SK-N-SH (cell line): ENCODE measurements at regions not wholly inside any gene's neighbourhood (a gene's known extent, or its start where the extent isn't known, plus 50 kb on each side); places are given as distances from the start of the nearest gene placed in this dataset.
"Not testable (repeated sequence)": the region's sequence is repeated elsewhere in the genome, so short reads cannot be mapped to it uniquely, and the experiment has no call there.

Source experiments
- CTCF ChIA-PET: fragments of 300-600, 350-600 bp; formaldehyde crosslinking; extraction: SDS; loops from one replicate; lab custom pipeline; 2021; lab: Yijun Ruan, JAX
- POLR2A ChIA-PET: fragments of 350-600 bp; sonication (Branson Sonifier 250); formaldehyde crosslinking; extraction: SDS; loops from one replicate; lab custom pipeline; 2020; ENCODE audit warnings: antibody characterized with exemption, inconsistent platforms; lab: Yijun Ruan, JAX
- DNase-seq: peaks from one replicate; pipeline ENCODE4 v3.0.0; 2012
- H2AFZ ChIP-seq: fragments of 200-600 bp; sonication (generic); 2 replicates; pipeline ENCODE4 v1.8.1; 2016; ENCODE audit warnings: antibody characterized with exemption, mild to moderate bottlenecking, low read depth
- H3F3A ChIP-seq: fragments of 200-600 bp; sonication (generic); replicated peaks from 2 replicates; pipeline ENCODE3; 2016; ENCODE audit warnings: antibody characterized with exemption, mild to moderate bottlenecking; ENCODE audit not compliant: insufficient read depth
- H3K27ac ChIP-seq, 2 experiments: fragments of 200-500 bp in 1 of 2; fragments of 200-600 bp in 1 of 2; sonication (Bioruptor generic) in 1 of 2; sonication (generic), shearing (Covaris generic) in 1 of 2; 2 replicates each; pipeline versions ENCODE4 v1.5.1 to v1.6.1; 2014 to 2016; ENCODE audit warnings: low read depth in 2 of 2, inconsistent platforms in 1 of 2, low read length in 1 of 2, mild to moderate bottlenecking in 1 of 2, mixed read lengths in 1 of 2
- H3K27me3 ChIP-seq: fragments of 200-600 bp; sonication (generic), shearing (Covaris generic); 2 replicates; pipeline ENCODE4 v1.6.1; 2016; ENCODE audit warnings: mixed run types; ENCODE audit not compliant: insufficient read depth
- H3K36me3 ChIP-seq, 2 experiments: fragments of 200-500 bp in 1 of 2; fragments of 200-600 bp in 1 of 2; sonication (Bioruptor generic) in 1 of 2; sonication (generic) in 1 of 2; replicated peaks in 1 of 2; 2 replicates each; pipeline versions ENCODE3 to v1.5.1; 2014 to 2016; ENCODE audit warnings: low read length in 1 of 2, mild to moderate bottlenecking in 1 of 2; ENCODE audit not compliant: insufficient read depth in 2 of 2, control insufficient read depth in 1 of 2
- H3K4me1 ChIP-seq, 2 experiments: fragments of 200-500 bp in 1 of 2; fragments of 200-600 bp in 1 of 2; sonication (Bioruptor generic) in 1 of 2; sonication (generic), shearing (Covaris generic) in 1 of 2; 2 replicates each; pipeline versions ENCODE4 v1.5.1 to v1.6.1; 2014 to 2016; ENCODE audit warnings: low read depth in 1 of 2, low read length in 1 of 2, mixed run types in 1 of 2; ENCODE audit not compliant: insufficient read depth in 2 of 2, control insufficient read depth in 1 of 2
- H3K4me2 ChIP-seq: fragments of 200-600 bp; sonication (generic), shearing (Covaris generic); 2 replicates; pipeline ENCODE4 v1.6.1; 2017; ENCODE audit warnings: mixed run types
- H3K4me3 ChIP-seq, 2 experiments: fragments of 200-500 bp in 1 of 2; fragments of 200-600 bp in 1 of 2; sonication (Bioruptor generic) in 1 of 2; sonication (generic), shearing (Covaris generic) in 1 of 2; 2 replicates each; pipeline versions ENCODE4 v1.5.1 to v1.8.1; 2014 to 2016; ENCODE audit warnings: low read depth in 2 of 2, inconsistent platforms in 1 of 2, low read length in 1 of 2, mild to moderate bottlenecking in 1 of 2, mixed read lengths in 1 of 2, moderate library complexity in 1 of 2
- H3K79me2 ChIP-seq: fragments of 200-600 bp; sonication (generic); 2 replicates; pipeline ENCODE4 v1.8.1; 2017; ENCODE audit warnings: mild to moderate bottlenecking; ENCODE audit not compliant: insufficient read depth
- H3K9ac ChIP-seq: fragments of 200-600 bp; sonication (generic); 2 replicates; pipeline ENCODE4 v1.6.1; 2017; ENCODE audit warnings: mixed run types
- H3K9me2 ChIP-seq: fragments of 200-600 bp; sonication (generic); 2 replicates; pipeline ENCODE4 v1.6.1; 2017; ENCODE audit warnings: mixed run types
- H3K9me3 ChIP-seq: fragments of 200-600 bp; sonication (generic); 2 replicates; pipeline ENCODE4 v1.6.1; 2017; ENCODE audit warnings: mixed run types, mild to moderate bottlenecking, moderate library complexity
- H4K20me1 ChIP-seq: fragments of 200-600 bp; sonication (generic); 2 replicates; pipeline ENCODE4 v1.6.1; 2017; ENCODE audit warnings: mild to moderate bottlenecking, mixed run types; ENCODE audit not compliant: insufficient read depth
- WGBS: methylation state at CpG from one replicate; pipeline ENCODE4 v1.1.6; 2017; ENCODE audit warnings: low lambda C conversion rate; 5-methylcytosine and 5-hydroxymethylcytosine counted together

GRCh38 chr13:18698332-18698731 lies 483.3 kb downstream of the TUBA3C start:
- H3K9me2 ChIP-seq, H3K27ac ChIP-seq, H3K4me3 ChIP-seq, H3K36me3 ChIP-seq, H3K4me1 ChIP-seq, H3K9ac ChIP-seq, H3K9me3 ChIP-seq, POLR2A ChIA-PET, CTCF ChIA-PET, H3K79me2 ChIP-seq, DNase-seq, H4K20me1 ChIP-seq, H3K27me3 ChIP-seq, H3F3A ChIP-seq, H3K4me2 ChIP-seq, H2AFZ ChIP-seq: not testable (repeated sequence)
- no CpG with 5 or more reads among the region's 3 CpGs for WGBS

- H3K4me2 ChIP-seq, H3K79me2 ChIP-seq, POLR2A ChIA-PET, H3K4me3 ChIP-seq, H3K9me3 ChIP-seq, H3F3A ChIP-seq, DNase-seq, H2AFZ ChIP-seq, H3K27me3 ChIP-seq, H4K20me1 ChIP-seq, CTCF ChIA-PET, H3K9ac ChIP-seq, H3K9me2 ChIP-seq, H3K36me3 ChIP-seq, H3K27ac ChIP-seq, H3K4me1 ChIP-seq: not testable (repeated sequence)
- 0% methylated on average over 3 of the region's 8 CpGs for WGBS
Observed at GRCh38 chr13:18697851-18698250, 483.8 kb downstream of the TUBA3C start.

- H4K20me1 ChIP-seq, H3K27me3 ChIP-seq, H3K9me2 ChIP-seq, DNase-seq, H3F3A ChIP-seq, H3K36me3 ChIP-seq, H3K27ac ChIP-seq, H3K4me1 ChIP-seq, POLR2A ChIA-PET, H3K9me3 ChIP-seq, CTCF ChIA-PET, H2AFZ ChIP-seq, H3K9ac ChIP-seq, H3K4me2 ChIP-seq, H3K79me2 ChIP-seq, H3K4me3 ChIP-seq: not testable (repeated sequence)
- no CpG with 5 or more reads among the region's 21 CpGs for WGBS
Observed at GRCh38 chr13:18697221-18697620, 484.4 kb downstream of the TUBA3C start.

- H2AFZ ChIP-seq, H3K27me3 ChIP-seq, H3K4me3 ChIP-seq, H3K4me2 ChIP-seq, H4K20me1 ChIP-seq, H3K36me3 ChIP-seq, H3F3A ChIP-seq, H3K9ac ChIP-seq, H3K27ac ChIP-seq, H3K79me2 ChIP-seq, H3K9me2 ChIP-seq, CTCF ChIA-PET, H3K4me1 ChIP-seq, H3K9me3 ChIP-seq, DNase-seq, POLR2A ChIA-PET: not testable (repeated sequence)
- 0% methylated on average over 2 of the region's 2 CpGs for WGBS
Observed at GRCh38 chr13:18677403-18677802, 504.2 kb downstream of the TUBA3C start.

- POLR2A ChIA-PET, H3K4me3 ChIP-seq: not testable (repeated sequence)
Observed at GRCh38 chr13:18675268-18675667, 506.4 kb downstream of the TUBA3C start.

GRCh38 chr13:18673794-18674193 lies 507.8 kb downstream of the TUBA3C start:
- H3K27me3 ChIP-seq, H3K4me2 ChIP-seq, POLR2A ChIA-PET, CTCF ChIA-PET, H3K36me3 ChIP-seq, H3K27ac ChIP-seq, H3F3A ChIP-seq, H3K9me3 ChIP-seq, H3K79me2 ChIP-seq, DNase-seq, H3K4me1 ChIP-seq, H4K20me1 ChIP-seq, H3K4me3 ChIP-seq, H3K9me2 ChIP-seq, H3K9ac ChIP-seq, H2AFZ ChIP-seq: not testable (repeated sequence)
- 18% methylated on average over 5 of the region's 33 CpGs for WGBS

More at GRCh38 chr13:18675268-18675667, 506.4 kb downstream of the TUBA3C start:
- H3K27ac ChIP-seq, H2AFZ ChIP-seq, H3K4me2 ChIP-seq, DNase-seq, H3K36me3 ChIP-seq, H4K20me1 ChIP-seq, H3K9me3 ChIP-seq, H3K4me1 ChIP-seq, H3K9me2 ChIP-seq, H3K27me3 ChIP-seq, H3K79me2 ChIP-seq, CTCF ChIA-PET, H3K9ac ChIP-seq, H3F3A ChIP-seq: not testable (repeated sequence)
- WGBS: 0% methylated on average over 2 of the region's 2 CpGs

GRCh38 chr13:18666585-18666984 lies 515.0 kb downstream of the TUBA3C start:
- H3K4me3 ChIP-seq, H2AFZ ChIP-seq, POLR2A ChIA-PET, DNase-seq, CTCF ChIA-PET, H3K4me1 ChIP-seq, H4K20me1 ChIP-seq, H3K9me2 ChIP-seq, H3K79me2 ChIP-seq, H3K4me2 ChIP-seq, H3F3A ChIP-seq, H3K36me3 ChIP-seq, H3K27ac ChIP-seq, H3K9me3 ChIP-seq, H3K9ac ChIP-seq, H3K27me3 ChIP-seq: not testable (repeated sequence)
- 7% methylated on average over 3 of the region's 16 CpGs for WGBS
